ENCODE measurements at regions not wholly inside any gene's neighbourhood (a gene's known extent, or its start where the extent isn't known, plus 50 kb on each side); places are given as distances from the start of the nearest gene placed in this dataset.

- no peak overlapping the region for H3K4me3 ChIP-seq (ENCODE audit: low read length)
- no peak for TF ChIP-seq CTCF (IDR thresholded peaks at IDR 0.05; ENCODE audit: insufficient read depth, low read depth, low read length, missing control alignments)
- DNase-seq (ENCODE audit: low read depth) = no peak
These were observed 792.3 kb upstream of the NOVA1 start for GRCh38 chr14:27390155-27390554.

DNA sequence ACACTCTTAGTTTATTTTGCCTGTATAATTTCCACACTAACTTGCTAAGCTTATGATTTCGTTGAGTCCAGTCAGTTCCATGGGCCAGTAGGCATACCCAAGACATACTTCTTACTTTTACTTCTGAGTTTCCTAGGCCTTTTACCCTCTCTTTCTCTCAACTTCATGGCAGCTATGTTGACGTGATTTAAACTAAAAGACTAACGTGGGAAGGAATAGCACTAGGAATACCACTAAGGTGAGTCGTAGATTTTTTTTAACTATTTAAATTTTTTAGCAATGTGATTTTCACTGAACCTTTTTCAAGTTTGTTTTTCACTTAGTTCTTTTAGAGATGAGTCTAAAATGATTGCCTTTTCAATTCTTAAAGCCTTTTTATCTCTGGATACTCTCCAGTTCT is 793.5 kb upstream of the NOVA1 start:
- TF ChIP-seq CTCF (IDR thresholded peaks at IDR 0.05; ENCODE audit: insufficient read depth, low read depth, low read length, missing control alignments) = no peak
- H3K4me3 ChIP-seq (ENCODE audit: low read length) = no peak overlapping the region
- no peak for DNase-seq (ENCODE audit: low read depth)

DNA sequence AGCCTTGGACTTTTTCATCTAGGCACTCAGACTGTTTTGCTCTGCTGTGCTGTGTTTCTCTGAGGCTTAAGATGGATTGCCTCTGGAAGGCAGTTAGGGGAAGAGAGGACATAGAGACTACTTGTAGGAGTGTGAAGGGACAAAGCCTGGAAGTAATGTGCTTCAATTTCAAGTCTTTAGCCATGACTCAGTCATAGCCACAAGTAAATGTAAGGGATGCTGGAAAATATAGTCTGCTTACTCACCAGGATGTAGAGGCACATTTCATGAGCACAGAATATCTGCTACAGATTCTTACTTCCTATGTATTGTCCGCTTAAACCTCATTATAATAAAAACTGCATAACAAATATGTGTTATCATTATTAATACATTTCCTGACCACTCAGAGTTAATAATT is 794.3 kb upstream of the NOVA1 start:
- TF ChIP-seq CTCF (IDR thresholded peaks at IDR 0.05; ENCODE audit: insufficient read depth, low read depth, low read length, missing control alignments) = no peak
- H3K4me3 ChIP-seq (ENCODE audit: low read length) = no peak overlapping the region
- peak; percentile 8 for DNase-seq (ENCODE audit: low read depth)

DNA sequence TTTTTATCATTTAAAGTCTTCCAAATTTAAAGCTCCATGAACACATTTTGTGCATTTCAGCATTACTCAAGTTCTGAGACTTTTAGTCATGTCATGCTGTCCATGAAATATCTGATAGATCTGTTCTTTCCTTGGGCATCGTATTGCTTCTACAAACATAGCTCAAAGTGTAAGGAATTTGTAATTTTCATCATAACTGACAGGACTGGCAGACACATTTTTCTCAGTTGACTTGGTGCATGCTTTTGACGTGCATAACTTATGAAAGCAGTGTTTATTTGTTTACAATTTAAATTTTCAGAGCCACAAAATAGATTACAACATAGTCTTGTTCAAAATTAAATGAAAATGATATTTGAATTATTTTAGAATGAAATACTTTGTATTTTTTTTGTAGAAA is 812.1 kb upstream of the NOVA1 start:
- no peak for TF ChIP-seq CTCF (IDR thresholded peaks at IDR 0.05; ENCODE audit: insufficient read depth, low read depth, low read length, missing control alignments)
- H3K4me3 ChIP-seq (ENCODE audit: low read length) = no peak overlapping the region
- no peak for DNase-seq (ENCODE audit: low read depth)

DNA sequence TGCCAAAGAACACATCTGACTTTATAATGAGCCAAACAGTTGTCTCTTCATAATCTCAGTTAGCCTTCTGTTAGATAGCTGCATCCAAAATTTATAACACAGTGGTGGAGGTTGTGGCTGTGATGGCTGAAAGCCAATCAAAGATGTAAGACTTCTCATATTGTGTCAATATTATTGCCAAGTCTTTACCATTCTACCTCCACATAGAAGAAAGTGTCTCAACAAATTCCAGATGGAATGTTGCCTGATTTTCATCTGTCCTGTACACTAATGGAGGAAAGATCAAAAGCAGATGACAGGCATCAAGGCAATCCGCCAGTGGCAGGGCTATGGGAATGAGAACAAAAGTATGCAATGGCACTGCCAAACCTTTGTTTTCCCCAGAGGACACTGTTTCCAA is 813.1 kb upstream of the NOVA1 start:
- H3K4me3 ChIP-seq (ENCODE audit: low read length) = no peak overlapping the region
- no peak for DNase-seq (ENCODE audit: low read depth)
- TF ChIP-seq CTCF (IDR thresholded peaks at IDR 0.05; ENCODE audit: insufficient read depth, low read depth, low read length, missing control alignments) = no peak

DNA sequence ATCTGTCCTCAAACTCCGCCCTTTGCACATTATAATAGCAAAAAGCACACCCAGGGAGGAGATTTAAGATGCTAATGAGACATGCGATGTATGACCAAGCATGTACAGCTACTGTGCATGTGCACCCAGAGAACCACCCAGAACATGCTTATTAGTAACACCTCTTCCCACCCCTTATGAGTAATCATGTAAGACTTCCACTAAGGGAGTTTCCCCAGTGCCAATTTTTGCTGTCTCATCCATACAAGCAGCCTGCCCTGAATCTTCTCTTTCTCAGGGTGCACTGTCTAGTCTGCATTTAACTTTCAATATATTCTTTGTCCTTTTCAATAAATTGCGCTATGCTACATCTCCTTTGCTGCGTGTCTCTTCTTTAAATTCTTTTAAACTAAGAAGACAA is 830.0 kb upstream of the NOVA1 start:
- H3K4me3 ChIP-seq (ENCODE audit: low read length) = no peak overlapping the region
- no peak for TF ChIP-seq CTCF (IDR thresholded peaks at IDR 0.05; ENCODE audit: insufficient read depth, low read depth, low read length, missing control alignments)
- peak; percentile 92 for DNase-seq (ENCODE audit: low read depth)

DNA sequence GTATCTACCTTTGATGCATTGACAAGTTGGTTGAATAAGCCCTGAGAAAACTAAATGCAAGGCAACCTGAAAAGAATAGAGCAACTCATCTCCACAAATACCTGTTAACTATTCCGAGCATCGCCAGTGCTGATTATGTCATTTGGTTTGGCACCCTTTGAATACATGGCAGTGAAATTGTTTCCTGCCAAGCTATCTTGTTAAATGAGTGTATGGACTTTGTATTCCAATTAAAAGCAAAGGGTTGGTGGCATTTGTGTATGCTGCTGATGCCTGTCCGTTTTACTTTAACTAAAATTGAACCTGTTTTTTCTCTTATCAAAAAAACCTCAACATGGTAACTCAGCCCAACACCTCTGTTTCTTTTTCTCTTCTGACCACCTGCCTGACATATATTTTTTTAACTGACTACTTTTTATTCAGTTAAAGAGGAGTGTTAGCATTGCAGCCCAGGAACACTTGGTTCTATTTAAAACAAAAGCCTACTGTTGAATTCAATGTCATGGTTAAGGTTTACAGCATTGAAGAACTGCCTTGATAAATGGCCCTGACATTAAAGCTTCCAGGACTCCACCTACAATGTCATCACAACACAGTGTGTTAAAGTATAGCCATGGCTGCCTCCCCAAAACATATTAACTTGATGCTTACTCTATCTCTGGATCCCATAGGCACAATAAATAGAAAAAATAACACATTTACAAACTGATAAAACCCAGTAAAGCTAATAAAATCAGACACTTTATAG is 838.3 kb upstream of the NOVA1 start:
- no peak for TF ChIP-seq CTCF (IDR thresholded peaks at IDR 0.05; ENCODE audit: insufficient read depth, low read depth, low read length, missing control alignments)
- no peak for DNase-seq (ENCODE audit: low read depth)
- H3K4me3 ChIP-seq (ENCODE audit: low read length) = no peak overlapping the region

Data from epithelial cell of esophagus (primary cell).